ENCODE measurements at regions not wholly inside any gene's neighbourhood (a gene's known extent, or its start where the extent isn't known, plus 50 kb on each side); places are given as distances from the start of the nearest gene placed in this dataset.
A peak's percentile ranks its signal among the peaks of the same experiment; 100 is the strongest.
"Not testable (repeated sequence)": the region's sequence is repeated elsewhere in the genome, so short reads cannot be mapped to it uniquely, and the experiment has no call there.

GRCh38 chr1:55765505-55765904 is 550.3 kb upstream of the USP24 start:
- DNase-seq: not testable (repeated sequence)

GRCh38 chr1:55751776-55752175 is 536.6 kb upstream of the USP24 start:
- no peak for DNase-seq

- DNase-seq: no peak
Measured at GRCh38 chr1:55750628-55750995, 535.4 kb upstream of the USP24 start.

- DNase-seq: peak; percentile 46
Measured at GRCh38 chr1:55749975-55750627, 534.9 kb upstream of the USP24 start.

GRCh38 chr1:55747408-55747841 is 532.3 kb upstream of the USP24 start:
- peak; percentile 53 for DNase-seq

- no peak for DNase-seq
Measured at GRCh38 chr1:55746710-55747109, 531.5 kb upstream of the USP24 start.

GRCh38 chr1:55741516-55741915 is 526.4 kb upstream of the USP24 start:
- DNase-seq: peak; percentile 80

GRCh38 chr1:55735106-55735505 is 519.9 kb upstream of the USP24 start:
- DNase-seq: peak; percentile 78

GRCh38 chr1:55726994-55727393 is 511.8 kb upstream of the USP24 start:
- peak; percentile 35 for DNase-seq

- no peak for DNase-seq
Measured at GRCh38 chr1:55725378-55725777, 510.2 kb upstream of the USP24 start.

- DNase-seq: no peak
Measured at GRCh38 chr1:55724551-55725325, 509.6 kb upstream of the USP24 start.

- DNase-seq: no peak
Measured at GRCh38 chr1:55723001-55723400, 507.8 kb upstream of the USP24 start.

GRCh38 chr1:55720261-55720660 is 505.1 kb upstream of the USP24 start:
- DNase-seq: peak; percentile 96

GRCh38 chr1:55718758-55719671 is 503.9 kb upstream of the USP24 start:
- DNase-seq: peak; percentile 81

GRCh38 chr1:55717111-55717510 is 501.9 kb upstream of the USP24 start:
- DNase-seq: peak; percentile 42

GRCh38 chr1:55716610-55717009 is 501.4 kb upstream of the USP24 start:
- DNase-seq: peak; percentile 18

GRCh38 chr1:55716151-55716550 is 501.0 kb upstream of the USP24 start:
- DNase-seq: no peak

GRCh38 chr1:55714230-55714629 is 499.1 kb upstream of the USP24 start:
- DNase-seq: no peak

GRCh38 chr1:55713516-55713915 is 498.4 kb upstream of the USP24 start:
- DNase-seq: no peak

- no peak for DNase-seq
Measured at GRCh38 chr1:55712148-55712547, 497.0 kb upstream of the USP24 start.

- DNase-seq: no peak
Measured at GRCh38 chr1:55708781-55709180, 493.6 kb upstream of the USP24 start.

- no peak for DNase-seq
Measured at GRCh38 chr1:55707846-55708245, 492.7 kb upstream of the USP24 start.

GRCh38 chr1:55707196-55707595 is 492.0 kb upstream of the USP24 start:
- no peak for DNase-seq
